ENCODE measurements at regions not wholly inside any gene's neighbourhood (a gene's known extent, or its start where the extent isn't known, plus 50 kb on each side); places are given as distances from the start of the nearest gene placed in this dataset.

DNA sequence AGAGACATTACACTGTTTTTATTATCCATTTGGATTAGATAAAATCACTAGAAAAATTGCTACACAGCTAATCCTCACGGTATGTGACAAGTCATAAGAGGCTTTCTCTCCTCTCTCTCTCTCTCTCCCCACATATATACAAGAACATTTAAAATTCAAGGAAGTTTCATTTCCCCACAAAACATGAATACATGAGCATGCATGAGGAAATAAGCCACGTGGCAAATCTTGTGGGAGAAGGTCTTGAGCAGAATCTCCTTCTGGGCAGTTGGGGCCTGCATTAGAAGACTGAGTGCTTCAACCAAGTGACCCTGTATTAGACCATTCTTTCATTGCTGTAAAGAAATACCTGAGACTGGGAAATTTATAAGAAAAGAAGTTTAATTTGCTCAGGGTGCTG lies 1313.1 kb downstream of the MRPL39 start:
- DNase-seq, result no peak

GRCh38 chr21:24290151-24290833 lies 1317.0 kb downstream of the MRPL39 start:
- DNase-seq, result peak; percentile 34

GRCh38 chr21:24289539-24289938 lies 1317.7 kb downstream of the MRPL39 start:
- no peak for DNase-seq

DNA sequence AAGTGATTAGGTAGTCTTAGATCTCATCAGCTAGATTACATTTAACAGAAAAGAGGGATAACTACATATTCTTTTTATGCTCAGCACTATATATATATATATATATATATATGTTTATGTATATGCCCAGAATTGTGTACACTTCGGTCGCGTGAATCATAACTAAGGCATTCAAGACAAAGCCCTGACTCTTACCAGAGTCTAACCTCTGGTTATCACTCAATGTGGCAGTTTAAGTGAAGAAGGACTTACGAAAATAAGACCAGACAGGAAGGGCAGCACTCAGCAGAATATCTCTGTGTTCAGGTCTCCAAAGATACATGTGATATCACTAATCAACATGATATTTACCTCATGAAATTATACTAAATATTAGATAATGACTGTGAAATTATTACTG lies 1326.7 kb downstream of the MRPL39 start:
- DNase-seq, result no peak

GRCh38 chr21:24278711-24279110 lies 1328.6 kb downstream of the MRPL39 start:
- DNase-seq, result no peak

GRCh38 chr21:24276204-24276603 lies 1331.1 kb downstream of the MRPL39 start:
- DNase-seq, result no peak

- DNase-seq, result no peak
Measured at GRCh38 chr21:24275616-24276015, 1331.7 kb downstream of the MRPL39 start.

- DNase-seq, result no peak
Measured at GRCh38 chr21:24272521-24272938, 1334.8 kb downstream of the MRPL39 start.

DNA sequence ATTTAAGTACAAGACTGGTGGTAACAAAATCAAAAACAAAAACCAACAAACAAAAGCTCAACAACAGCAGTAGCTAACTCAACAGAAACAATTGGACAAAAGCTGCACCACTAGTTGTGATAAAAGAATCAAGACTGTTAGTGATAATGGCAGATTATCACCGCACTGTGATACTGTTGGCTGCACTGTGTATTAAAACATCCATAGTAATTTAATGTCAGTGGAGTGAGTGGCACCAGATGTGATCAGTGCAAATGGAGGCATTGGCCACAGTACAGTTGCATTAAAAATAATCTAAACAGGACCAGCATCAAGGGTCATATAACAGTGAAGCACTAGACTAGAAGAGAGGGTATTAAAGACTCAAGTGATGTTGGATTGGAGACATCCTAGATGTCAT lies 1341.3 kb downstream of the MRPL39 start:
- no peak for DNase-seq

- DNase-seq, result no peak
Measured at GRCh38 chr21:24260751-24261150, 1346.5 kb downstream of the MRPL39 start.

DNA sequence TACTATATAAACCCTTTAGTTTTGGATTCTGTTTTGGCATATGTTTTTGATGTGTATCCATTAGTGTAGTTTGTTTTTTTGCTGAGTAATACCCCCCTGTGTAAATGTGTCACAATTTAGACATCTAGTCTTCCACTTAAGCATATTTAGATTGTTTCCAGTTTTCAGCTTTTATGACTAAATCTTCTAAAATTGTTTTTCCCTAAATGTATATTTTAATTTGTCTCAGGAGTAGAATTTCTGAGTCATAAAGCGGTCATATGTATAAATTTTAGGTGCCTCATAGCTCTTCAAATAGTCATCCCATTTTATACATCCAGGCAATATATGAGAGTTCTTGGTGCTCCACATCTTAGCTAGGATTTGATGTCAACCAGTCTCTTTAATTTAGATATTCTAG lies 1348.0 kb downstream of the MRPL39 start:
- DNase-seq, result no peak

DNA sequence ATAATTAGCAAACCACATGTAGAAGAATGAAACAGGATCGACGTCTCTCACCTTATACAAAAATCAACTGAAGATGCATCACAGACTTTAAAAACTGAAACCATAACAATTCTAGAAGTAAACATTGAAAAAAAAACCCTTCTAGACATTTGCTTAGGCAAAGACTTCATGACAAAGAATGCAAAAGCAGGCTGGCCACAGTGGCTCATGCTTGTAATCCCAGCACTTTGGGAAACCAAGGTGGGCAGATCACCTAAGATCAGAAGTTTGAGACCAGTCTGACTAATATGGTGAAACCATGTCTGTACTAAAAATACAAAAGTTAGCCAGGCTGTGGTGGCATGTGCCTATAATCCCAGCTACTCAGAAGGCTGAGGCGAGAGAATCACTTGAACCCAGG lies 1351.7 kb downstream of the MRPL39 start:
- no peak for DNase-seq

DNA sequence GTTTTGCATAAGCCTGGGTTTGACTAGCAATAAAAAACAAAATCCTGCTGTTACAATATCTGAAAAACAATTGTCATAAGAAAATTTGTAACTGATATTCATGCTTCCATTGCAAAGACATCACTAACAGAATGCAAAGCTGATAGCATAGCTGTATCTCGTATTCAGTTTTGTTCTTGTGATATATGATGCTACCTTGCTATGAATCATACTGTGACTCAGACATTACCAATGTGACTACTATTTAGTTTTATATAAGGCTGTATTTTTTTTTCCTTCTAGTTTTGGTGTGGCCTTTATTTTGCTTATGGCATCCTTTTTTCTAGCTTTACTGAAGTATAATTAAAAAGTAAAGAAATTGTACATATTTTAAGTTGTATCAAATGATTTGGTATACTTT lies 1381.8 kb downstream of the MRPL39 start:
- no peak for DNase-seq

GRCh38 chr21:24224422-24224821 lies 1382.9 kb downstream of the MRPL39 start:
- DNase-seq, result no peak

- no peak for DNase-seq
Measured at GRCh38 chr21:24223624-24224023, 1383.7 kb downstream of the MRPL39 start.

- no peak for DNase-seq
Measured at GRCh38 chr21:24222676-24223075, 1384.6 kb downstream of the MRPL39 start.

GRCh38 chr21:24220446-24220845 lies 1386.8 kb downstream of the MRPL39 start:
- no peak for DNase-seq

- DNase-seq, result no peak
Measured at GRCh38 chr21:24217151-24217550, 1390.1 kb downstream of the MRPL39 start.

- DNase-seq, result no peak
Measured at GRCh38 chr21:24210130-24210529, 1397.2 kb downstream of the MRPL39 start.

- DNase-seq, result no peak
Measured at GRCh38 chr21:24208562-24209260, 1398.6 kb downstream of the MRPL39 start.

DNA sequence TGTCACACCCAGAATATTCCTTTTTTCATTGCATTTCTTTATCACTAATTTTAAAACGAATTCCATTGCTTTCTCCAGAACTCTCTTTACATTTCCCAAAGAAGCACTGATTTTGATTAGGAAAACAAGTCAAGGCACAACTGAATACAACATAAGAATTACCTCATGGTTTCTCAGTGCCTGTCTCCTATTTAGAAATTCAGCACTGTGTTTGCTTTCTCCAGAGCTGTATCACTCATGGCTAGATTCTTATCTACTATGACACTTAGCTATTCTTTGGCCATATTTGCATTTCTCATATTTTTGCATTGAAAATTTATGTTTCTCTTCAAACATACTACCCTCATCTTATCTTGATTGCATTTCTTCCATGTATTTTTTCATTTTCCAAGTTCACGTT lies 1402.0 kb downstream of the MRPL39 start:
- DNase-seq, result no peak

- DNase-seq, result no peak
Measured at GRCh38 chr21:24204641-24205040, 1402.6 kb downstream of the MRPL39 start.

DNA sequence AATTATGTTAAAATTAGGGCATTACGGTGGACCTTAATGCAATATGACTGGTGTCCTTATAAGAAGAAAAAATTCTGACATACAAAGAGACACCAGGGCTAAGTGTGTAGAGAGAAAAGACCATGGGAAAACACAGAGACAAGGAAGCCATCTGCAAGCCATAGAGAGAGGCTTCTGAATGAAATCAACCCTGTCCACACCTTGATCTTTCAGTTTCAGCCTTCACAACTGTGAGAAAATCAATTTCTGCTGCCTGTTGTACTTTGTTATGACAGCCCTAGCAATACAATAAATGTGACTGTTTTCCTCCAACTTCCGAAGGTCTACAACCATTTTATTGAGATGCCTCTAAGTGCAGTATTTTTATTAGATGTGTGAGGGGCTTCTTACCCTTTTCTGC lies 1407.2 kb downstream of the MRPL39 start:
- DNase-seq, result no peak

GRCh38 chr21:24197923-24198322 lies 1409.4 kb downstream of the MRPL39 start:
- no peak for DNase-seq

DNA sequence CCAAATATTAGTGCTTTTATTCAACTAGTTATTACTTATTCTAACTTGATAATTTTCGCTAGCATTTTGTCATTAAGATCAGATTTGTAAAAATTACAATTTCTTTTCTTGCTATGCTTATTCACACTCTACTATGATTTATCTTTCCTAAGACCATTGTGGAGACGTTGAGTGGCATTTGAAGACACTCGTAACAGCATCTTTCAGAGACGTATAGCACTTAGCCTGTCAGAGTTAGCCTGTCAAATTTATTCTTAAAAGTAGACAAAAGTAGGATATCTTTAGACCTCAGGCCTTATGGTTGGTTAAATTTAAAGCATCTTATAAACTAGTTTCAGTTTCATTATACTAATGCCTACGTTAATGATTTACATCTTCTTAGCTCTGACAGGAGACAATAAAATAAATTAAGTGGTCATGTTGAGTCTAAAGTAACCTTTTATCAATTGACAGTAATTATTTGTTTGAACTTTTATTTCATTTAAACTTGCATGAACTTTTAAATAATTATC lies 1410.1 kb downstream of the MRPL39 start:
- no peak for DNase-seq
